K562 (cell line): ENCODE measurements at regions not wholly inside any gene's neighbourhood (a gene's known extent, or its start where the extent isn't known, plus 50 kb on each side); places are given as distances from the start of the nearest gene placed in this dataset.

Experiments used
- BRF1 ChIP-seq: IDR thresholded peaks from 3 replicates; pipeline ENCODE4 v1.6.1; 2011; ENCODE audit warnings: borderline replicate concordance, mild to moderate bottlenecking; ENCODE audit not compliant: insufficient read length; ENCODE audit errors: extremely low read depth
- C11orf30 ChIP-seq: fragments of 450-650 bp; IDR thresholded peaks from 2 replicates; pipeline ENCODE4 v1.6.1; 2016; ENCODE audit warnings: low read depth, mild to moderate bottlenecking
- ZNF212 ChIP-seq: fragments of 450-650 bp; formaldehyde crosslinking; IDR thresholded peaks from 2 replicates; pipeline ENCODE4 v1.4.0; 2020; ENCODE audit warnings: mild to moderate bottlenecking
- ZNF232 ChIP-seq: sonication (generic); formaldehyde crosslinking; IDR thresholded peaks from 2 replicates; pipeline ENCODE4 v1.8.0; 2022; ENCODE audit warnings: mild to moderate bottlenecking, missing genetic modification reagents
- ZNF609 ChIP-seq: sonication (generic); formaldehyde crosslinking; IDR thresholded peaks from 2 replicates; pipeline ENCODE4 v1.8.1; 2023; ENCODE audit warnings: missing genetic modification reagents, mild to moderate bottlenecking, borderline replicate concordance

GRCh38 chr17:34741967-34742366 is 162.6 kb downstream of the TMEM132E start (continued):
- TF ChIP-seq ZNF609 (CRISPR knock-in tag), result no peak
- TF ChIP-seq ZNF212 (CRISPR knock-in tag), result no peak
- no peak for TF ChIP-seq C11orf30
- no peak for TF ChIP-seq ZNF232 (CRISPR knock-in tag)
- no peak for TF ChIP-seq BRF1
